ENCODE measurements at regions not wholly inside any gene's neighbourhood (a gene's known extent, or its start where the extent isn't known, plus 50 kb on each side); places are given as distances from the start of the nearest gene placed in this dataset.

DNA sequence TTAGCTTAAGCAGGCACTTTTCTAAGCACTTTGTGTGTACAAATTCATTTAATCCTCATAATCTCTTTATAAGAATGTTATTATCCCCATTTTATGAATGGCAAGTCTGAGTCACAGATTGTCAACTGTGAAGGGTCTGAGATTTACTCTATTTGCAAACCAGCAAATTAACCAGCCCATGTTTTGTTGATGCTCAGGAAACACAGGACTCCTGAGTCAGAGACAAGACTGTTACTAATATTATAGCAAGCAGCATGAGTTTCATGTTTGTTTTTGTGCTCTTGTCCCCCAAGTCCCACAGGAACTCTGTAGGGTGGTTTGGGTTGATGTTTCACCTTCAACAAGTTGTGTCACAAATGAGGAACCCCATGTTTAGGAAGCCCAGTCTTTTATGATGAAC, 182.0 kb upstream of the PPP1R3A start:
- H3K4me3 ChIP-seq (ENCODE audit: low read depth, poor library complexity, severe bottlenecking), result no peak overlapping the region
- intact Hi-C loops (cut with DNase I; ENCODE audit: low total_unique reads), result no loop called here
- no peak for DNase-seq (ENCODE audit: low spot score in 2 of 2)
- TF ChIP-seq, protein P1, sequence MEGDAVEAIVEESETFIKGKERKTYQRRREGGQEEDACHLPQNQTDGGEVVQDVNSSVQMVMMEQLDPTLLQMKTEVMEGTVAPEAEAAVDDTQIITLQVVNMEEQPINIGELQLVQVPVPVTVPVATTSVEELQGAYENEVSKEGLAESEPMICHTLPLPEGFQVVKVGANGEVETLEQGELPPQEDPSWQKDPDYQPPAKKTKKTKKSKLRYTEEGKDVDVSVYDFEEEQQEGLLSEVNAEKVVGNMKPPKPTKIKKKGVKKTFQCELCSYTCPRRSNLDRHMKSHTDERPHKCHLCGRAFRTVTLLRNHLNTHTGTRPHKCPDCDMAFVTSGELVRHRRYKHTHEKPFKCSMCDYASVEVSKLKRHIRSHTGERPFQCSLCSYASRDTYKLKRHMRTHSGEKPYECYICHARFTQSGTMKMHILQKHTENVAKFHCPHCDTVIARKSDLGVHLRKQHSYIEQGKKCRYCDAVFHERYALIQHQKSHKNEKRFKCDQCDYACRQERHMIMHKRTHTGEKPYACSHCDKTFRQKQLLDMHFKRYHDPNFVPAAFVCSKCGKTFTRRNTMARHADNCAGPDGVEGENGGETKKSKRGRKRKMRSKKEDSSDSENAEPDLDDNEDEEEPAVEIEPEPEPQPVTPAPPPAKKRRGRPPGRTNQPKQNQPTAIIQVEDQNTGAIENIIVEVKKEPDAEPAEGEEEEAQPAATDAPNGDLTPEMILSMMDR (IDR thresholded peaks at IDR 0.05), result no peak
- TF ChIP-seq POLR2A (IDR thresholded peaks at IDR 0.05), result no peak

DNA sequence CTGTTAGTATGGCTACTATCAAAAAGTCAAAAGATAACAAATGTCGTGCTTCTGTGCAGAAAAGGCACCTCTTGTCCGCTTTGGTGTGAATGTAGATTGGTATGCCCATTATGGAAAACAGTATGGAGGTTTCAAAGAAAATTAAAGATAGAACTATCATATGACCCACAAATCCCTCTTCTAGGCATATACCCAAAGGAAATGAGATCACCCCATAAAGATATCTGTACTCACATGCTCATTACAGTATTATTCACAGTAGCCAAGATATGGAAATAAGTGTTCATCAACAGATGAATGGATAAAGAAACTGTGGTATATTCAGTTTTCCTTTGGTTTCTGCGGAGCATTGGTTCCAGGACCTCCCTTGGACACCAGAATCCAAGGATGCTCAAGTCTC, 180.5 kb upstream of the PPP1R3A start:
- intact Hi-C loops (cut with DNase I; ENCODE audit: low total_unique reads), result no loop called here
- WGBS, 2 donors, result 91 to 95% methylated on average over 3 of the region's 3 CpGs
- no peak overlapping the region for H3K4me3 ChIP-seq (ENCODE audit: low read depth, poor library complexity, severe bottlenecking)
- no peak for DNase-seq (ENCODE audit: low spot score in 2 of 2)
- no peak for TF ChIP-seq POLR2A (IDR thresholded peaks at IDR 0.05)
- TF ChIP-seq, protein P1 (IDR thresholded peaks at IDR 0.05), result no peak

DNA sequence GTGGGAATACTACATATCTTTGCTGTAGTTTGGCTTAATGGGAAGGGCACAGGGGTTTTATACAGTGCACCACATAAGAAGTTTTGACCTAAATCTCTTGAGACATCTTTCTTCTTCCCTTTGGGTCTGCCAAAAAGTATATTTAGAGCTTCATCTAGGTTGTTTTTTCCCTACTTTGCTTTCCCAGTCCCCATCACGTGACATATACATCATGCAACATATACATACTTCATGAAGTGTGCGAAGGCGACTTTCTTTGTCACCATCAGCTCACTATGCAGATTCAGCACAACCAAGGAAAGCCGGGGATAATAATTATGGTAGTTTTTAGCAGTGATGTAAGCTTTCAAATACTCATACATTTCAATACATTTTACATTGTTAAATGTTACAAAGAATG, 177.1 kb upstream of the PPP1R3A start:
- intact Hi-C loops (cut with DNase I; ENCODE audit: low total_unique reads), result no loop called here
- TF ChIP-seq POLR2A (IDR thresholded peaks at IDR 0.05), result no peak
- TF ChIP-seq, protein P1 (IDR thresholded peaks at IDR 0.05), result no peak
- no peak for DNase-seq (ENCODE audit: low spot score in 2 of 2)
- H3K4me3 ChIP-seq (ENCODE audit: low read depth, poor library complexity, severe bottlenecking), result no peak overlapping the region
- WGBS, 2 donors, result 93 to 94% methylated on average over 4 of the region's 4 CpGs

DNA sequence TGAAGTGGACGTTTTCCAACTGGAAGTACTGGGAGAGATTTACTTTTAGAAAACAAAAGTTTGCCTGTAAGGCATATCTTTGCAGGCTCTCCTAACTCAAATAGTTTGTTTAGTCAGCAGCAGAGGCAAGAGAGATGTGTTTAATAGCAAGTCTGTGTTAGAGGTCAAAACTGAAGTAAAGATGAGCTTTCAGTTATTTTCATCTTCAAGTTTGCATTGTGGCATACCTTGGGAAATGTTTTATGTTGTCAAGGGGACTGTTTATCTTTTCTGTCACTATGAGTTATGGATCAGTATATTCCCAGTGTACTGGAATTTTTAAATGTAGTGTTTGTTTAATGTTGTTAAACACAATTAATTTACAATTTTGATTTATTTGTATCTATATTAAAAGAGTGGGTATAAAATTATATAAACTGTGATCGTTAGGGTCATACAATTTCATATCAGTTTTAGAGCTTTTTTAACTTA, 169.7 kb upstream of the PPP1R3A start:
- intact Hi-C loops (cut with DNase I; ENCODE audit: low total_unique reads), result loop anchor here (10.0 kb wide), 1 partner anchor 316 kb away; no protein-coding TSS in a partner anchor
- no peak for DNase-seq (ENCODE audit: low spot score in 2 of 2)

DNA sequence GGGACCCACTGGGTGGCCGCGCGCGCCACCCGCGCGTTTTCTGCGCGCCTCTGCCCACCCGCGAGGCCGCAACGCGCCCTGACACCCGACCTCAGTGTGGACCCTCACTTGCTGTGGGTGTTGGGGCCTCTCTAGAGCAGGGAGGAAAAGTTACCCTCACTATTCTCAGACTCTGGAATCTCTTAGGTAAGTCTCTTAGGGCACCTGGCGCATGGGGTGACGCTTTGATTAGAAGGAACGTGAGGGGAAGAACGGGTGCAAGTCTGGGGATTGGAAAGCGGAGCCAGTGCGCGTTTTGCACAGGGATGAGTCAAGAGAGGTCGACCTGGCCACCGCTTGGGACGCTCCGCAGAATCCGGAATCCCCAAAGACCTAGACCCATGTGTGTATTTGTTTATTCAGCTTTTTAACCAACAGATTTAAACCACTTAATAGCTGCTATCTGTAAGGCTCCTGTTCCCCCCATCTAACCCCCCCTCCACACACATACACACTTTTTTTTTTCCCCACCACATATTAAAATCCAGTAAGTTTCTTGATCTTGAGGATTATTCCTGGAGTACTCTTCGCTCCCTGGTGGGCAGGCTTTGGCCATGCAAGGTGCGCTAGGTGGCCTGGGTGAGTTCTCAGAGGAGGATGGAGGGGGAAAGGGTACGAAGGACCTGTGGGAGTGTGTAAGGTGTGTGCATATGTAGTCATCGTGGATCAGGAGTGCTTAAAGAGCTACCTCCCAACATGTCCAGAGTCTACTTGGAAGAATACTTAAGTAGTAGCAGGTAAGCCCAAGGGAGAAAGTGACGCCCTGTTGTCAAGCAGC, 169.1 kb upstream of the PPP1R3A start:
- TF ChIP-seq, protein P1 (IDR thresholded peaks at IDR 0.05), result no peak
- TF ChIP-seq POLR2A (IDR thresholded peaks at IDR 0.05), result no peak
- 16 to 21% methylated on average over 28 to 32 of the region's 32 CpGs for WGBS, 2 donors
- intact Hi-C loops (cut with DNase I; ENCODE audit: low total_unique reads), result loop anchor here (10.0 kb wide), 1 partner anchor 317 kb away; no protein-coding TSS in a partner anchor
- peak in 1 of 2 donors; percentile 84 for DNase-seq (ENCODE audit: low spot score in 2 of 2)
- H3K4me3 ChIP-seq (ENCODE audit: low read depth, poor library complexity, severe bottlenecking), result no peak overlapping the region

More for the DNA sequence above, 169.7 kb upstream of the PPP1R3A start:
- 40 to 41% methylated on average over 2 of the region's 2 CpGs for WGBS, 2 donors
- TF ChIP-seq, protein P1 (IDR thresholded peaks at IDR 0.05), result no peak
- no peak for TF ChIP-seq POLR2A (IDR thresholded peaks at IDR 0.05)
- no peak overlapping the region for H3K4me3 ChIP-seq (ENCODE audit: low read depth, poor library complexity, severe bottlenecking)
